ENCODE measurements at regions not wholly inside any gene's neighbourhood (a gene's known extent, or its start where the extent isn't known, plus 50 kb on each side); places are given as distances from the start of the nearest gene placed in this dataset.
A peak's percentile ranks its signal among the peaks of the same experiment; 100 is the strongest.

DNA sequence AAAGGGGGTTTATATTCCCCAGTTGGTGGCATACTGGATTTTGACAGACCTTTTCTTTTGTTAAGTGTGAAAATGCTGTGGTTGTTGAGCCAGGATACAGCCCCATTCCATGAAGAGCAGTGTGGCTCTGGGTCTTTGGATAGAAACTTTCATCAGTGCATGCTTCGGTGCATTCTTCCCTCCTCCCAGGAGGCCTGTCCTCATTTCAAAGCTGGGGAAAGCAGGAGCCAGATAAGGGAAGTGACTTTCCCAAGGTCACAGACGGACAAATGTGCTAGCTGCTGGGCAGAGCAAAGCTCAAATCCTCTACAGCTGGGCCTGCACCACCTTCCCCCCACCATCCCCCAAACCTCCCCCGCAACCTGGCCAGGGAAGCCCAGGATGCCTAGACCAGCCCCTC, 184.5 kb upstream of the NTM start:
- Histone ChIP-seq H3K4me1 (peaks cover 0 to 17% (median 11%) of the 10 kb centered on the region in 9 donors), H3K27me3 (peaks cover 0 to 6% (median 0%) of the 10 kb centered on the region in 7 donors), H3K36me3 (no peaks in the 10 kb centered on the region), H3K4me3 (no peak overlapping the region), H3K9me3 (no peaks in the 10 kb centered on the region), H3K27ac (peak overlapping the region in 1 of 10 donors; percentile 9)
- peak in 5 of 8 donors; percentile 31 to 68 (median 64) for ATAC-seq
- TF ChIP-seq, protein P1, sequence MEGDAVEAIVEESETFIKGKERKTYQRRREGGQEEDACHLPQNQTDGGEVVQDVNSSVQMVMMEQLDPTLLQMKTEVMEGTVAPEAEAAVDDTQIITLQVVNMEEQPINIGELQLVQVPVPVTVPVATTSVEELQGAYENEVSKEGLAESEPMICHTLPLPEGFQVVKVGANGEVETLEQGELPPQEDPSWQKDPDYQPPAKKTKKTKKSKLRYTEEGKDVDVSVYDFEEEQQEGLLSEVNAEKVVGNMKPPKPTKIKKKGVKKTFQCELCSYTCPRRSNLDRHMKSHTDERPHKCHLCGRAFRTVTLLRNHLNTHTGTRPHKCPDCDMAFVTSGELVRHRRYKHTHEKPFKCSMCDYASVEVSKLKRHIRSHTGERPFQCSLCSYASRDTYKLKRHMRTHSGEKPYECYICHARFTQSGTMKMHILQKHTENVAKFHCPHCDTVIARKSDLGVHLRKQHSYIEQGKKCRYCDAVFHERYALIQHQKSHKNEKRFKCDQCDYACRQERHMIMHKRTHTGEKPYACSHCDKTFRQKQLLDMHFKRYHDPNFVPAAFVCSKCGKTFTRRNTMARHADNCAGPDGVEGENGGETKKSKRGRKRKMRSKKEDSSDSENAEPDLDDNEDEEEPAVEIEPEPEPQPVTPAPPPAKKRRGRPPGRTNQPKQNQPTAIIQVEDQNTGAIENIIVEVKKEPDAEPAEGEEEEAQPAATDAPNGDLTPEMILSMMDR (IDR thresholded peaks at IDR 0.05), result no peak
- WGBS, 2 donors, result 41 to 42% methylated on average over 3 of the region's 3 CpGs
- no peak for DNase-seq
- intact Hi-C loops (cut with DNase I), result no loop called here

DNA sequence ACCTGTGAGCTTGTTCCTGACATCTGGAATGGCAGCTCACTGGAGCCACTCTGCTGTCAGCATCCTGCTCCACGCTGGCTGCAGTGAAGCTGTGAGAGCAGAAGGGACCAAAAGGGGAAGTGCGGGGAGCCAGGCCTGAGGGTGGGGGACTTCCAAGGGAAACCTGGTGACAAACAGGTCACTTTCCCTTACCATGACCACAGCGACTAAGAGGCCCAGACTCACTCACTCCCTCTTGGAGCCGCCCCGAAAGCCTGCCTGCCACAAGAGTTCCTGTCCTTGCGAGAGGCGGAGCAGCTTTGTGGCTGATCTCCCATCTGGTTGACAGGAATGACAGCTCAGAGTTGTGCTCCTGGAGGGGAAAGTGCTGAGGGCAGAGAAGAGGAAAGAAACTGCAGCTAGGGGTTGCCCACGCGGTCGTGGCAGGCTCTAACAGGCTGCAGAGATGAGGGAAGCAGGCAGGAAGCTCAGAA, 183.8 kb upstream of the NTM start:
- Histone ChIP-seq H3K9me3 (no peaks in the 10 kb centered on the region), H3K27me3 (no peaks in the 10 kb centered on the region), H3K4me3 (no peak overlapping the region), H3K4me1 (peaks cover 0 to 17% (median 11%) of the 10 kb centered on the region in 9 donors), H3K36me3 (no peaks in the 10 kb centered on the region), H3K27ac (peak overlapping the region in 2 of 10 donors; percentile 9 to 46)
- TF ChIP-seq, protein P1 (IDR thresholded peaks at IDR 0.05), result no peak
- ATAC-seq, result peak in 7 of 8 donors; percentile 28 to 64 (median 42)
- 14 to 19% methylated on average over 10 of the region's 10 CpGs for WGBS, 2 donors
- intact Hi-C loops (cut with DNase I), result no loop called here
- DNase-seq, result peak in 1 of 2 donors; percentile 20

DNA sequence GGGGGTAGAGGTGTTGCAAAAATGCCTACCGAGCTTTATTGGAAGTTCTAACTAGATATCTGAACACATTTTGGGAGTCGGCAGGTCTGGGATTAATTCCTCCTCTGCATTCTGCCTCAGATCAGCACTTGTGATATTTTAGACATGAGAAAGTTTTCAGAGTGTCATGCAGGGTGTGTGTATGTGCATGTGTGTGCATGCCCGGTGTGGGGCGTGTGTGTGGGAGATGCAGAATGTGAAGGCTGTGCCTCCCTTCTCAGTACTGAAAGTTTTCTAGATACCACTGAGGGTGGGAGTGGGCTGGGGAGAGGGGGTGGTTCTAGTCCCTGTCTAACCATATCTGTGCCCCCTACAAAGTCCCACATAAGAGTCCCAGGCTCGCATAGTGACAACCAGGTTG, 180.0 kb upstream of the NTM start:
- Histone ChIP-seq H3K27me3 (no peaks in the 10 kb centered on the region), H3K27ac (no peak overlapping the region), H3K36me3 (no peaks in the 10 kb centered on the region), H3K9me3 (no peaks in the 10 kb centered on the region), H3K4me3 (no peak overlapping the region), H3K4me1 (peaks cover 0 to 23% (median 11%) of the 10 kb centered on the region in 9 donors)
- TF ChIP-seq, protein P1 (IDR thresholded peaks at IDR 0.05), result no peak
- intact Hi-C loops (cut with DNase I), result no loop called here
- no peak for ATAC-seq
- WGBS, 2 donors, result 73 to 86% methylated on average over 5 of the region's 5 CpGs
- DNase-seq, result no peak

DNA sequence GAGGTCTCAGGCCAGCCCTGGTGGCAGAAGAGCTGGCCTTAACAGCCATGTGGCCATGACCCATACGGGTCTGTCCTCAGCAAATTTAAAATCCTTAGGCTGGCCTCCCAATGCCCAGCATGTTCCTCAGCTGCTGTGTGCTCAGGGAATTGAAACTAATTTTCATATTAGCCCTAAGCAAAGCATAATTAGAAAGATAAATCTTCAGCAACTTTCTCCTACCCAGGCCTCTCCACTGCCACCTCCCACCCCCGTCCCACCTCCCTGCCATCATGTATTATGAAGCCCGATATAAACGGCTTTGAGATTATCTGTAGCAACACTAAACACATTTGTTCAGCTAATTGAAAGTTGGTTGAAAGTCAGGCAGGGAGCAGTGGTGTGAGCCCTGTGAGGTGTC, 178.8 kb upstream of the NTM start:
- no peak for DNase-seq
- Histone ChIP-seq H3K27ac (no peak overlapping the region), H3K4me3 (no peak overlapping the region), H3K27me3 (no peaks in the 10 kb centered on the region), H3K4me1 (peaks cover 0 to 28% (median 13%) of the 10 kb centered on the region in 9 donors), H3K36me3 (no peaks in the 10 kb centered on the region), H3K9me3 (no peaks in the 10 kb centered on the region)
- intact Hi-C loops (cut with DNase I), result no loop called here
- WGBS, 2 donors, result 69 to 72% methylated on average over 4 of the region's 4 CpGs
- TF ChIP-seq, protein P1 (IDR thresholded peaks at IDR 0.05), result no peak
- no peak for ATAC-seq

Measured in heart right ventricle (tissue), 16 donors.